NCI-H1048 (cell line): ENCODE measurements at regions not wholly inside any gene's neighbourhood (a gene's known extent, or its start where the extent isn't known, plus 50 kb on each side); places are given as distances from the start of the nearest gene placed in this dataset.

Source experiments
- DNase-seq: peaks from one replicate; lab custom pipeline; 2025; lab: John Stamatoyannopoulos, UW

- no peak for DNase-seq
Observed at GRCh38 chr5:52173133-52173532, 614.6 kb upstream of the ITGA1 start.

- no peak for DNase-seq
Observed at GRCh38 chr5:52177193-52177592, 610.5 kb upstream of the ITGA1 start.

GRCh38 chr5:52181403-52181802, 606.3 kb upstream of the ITGA1 start:
- no peak for DNase-seq

GRCh38 chr5:52190737-52191136, 597.0 kb upstream of the ITGA1 start:
- no peak for DNase-seq

- DNase-seq = no peak
Observed at GRCh38 chr5:52199833-52200232, 587.9 kb upstream of the ITGA1 start.

- no peak for DNase-seq
Observed at GRCh38 chr5:52202256-52202655, 585.5 kb upstream of the ITGA1 start.

- DNase-seq = no peak
Observed at GRCh38 chr5:52204310-52204709, 583.4 kb upstream of the ITGA1 start.
